GM19025 (cell line): ENCODE measurements at regions not wholly inside any gene's neighbourhood (a gene's known extent, or its start where the extent isn't known, plus 50 kb on each side); places are given as distances from the start of the nearest gene placed in this dataset.
A peak's percentile ranks its signal among the peaks of the same experiment; 100 is the strongest.
"Not testable (repeated sequence)": the region's sequence is repeated elsewhere in the genome, so short reads cannot be mapped to it uniquely, and the experiment has no call there.

Experiments
- ATAC-seq: cut with Tn5 transposase; IDR thresholded peaks from one replicate; pipeline ENCODE4 v1.9.1; 2021; ENCODE audit warnings: mild to moderate bottlenecking, low read depth, moderate library complexity; ENCODE audit not compliant: unreplicated experiment

DNA sequence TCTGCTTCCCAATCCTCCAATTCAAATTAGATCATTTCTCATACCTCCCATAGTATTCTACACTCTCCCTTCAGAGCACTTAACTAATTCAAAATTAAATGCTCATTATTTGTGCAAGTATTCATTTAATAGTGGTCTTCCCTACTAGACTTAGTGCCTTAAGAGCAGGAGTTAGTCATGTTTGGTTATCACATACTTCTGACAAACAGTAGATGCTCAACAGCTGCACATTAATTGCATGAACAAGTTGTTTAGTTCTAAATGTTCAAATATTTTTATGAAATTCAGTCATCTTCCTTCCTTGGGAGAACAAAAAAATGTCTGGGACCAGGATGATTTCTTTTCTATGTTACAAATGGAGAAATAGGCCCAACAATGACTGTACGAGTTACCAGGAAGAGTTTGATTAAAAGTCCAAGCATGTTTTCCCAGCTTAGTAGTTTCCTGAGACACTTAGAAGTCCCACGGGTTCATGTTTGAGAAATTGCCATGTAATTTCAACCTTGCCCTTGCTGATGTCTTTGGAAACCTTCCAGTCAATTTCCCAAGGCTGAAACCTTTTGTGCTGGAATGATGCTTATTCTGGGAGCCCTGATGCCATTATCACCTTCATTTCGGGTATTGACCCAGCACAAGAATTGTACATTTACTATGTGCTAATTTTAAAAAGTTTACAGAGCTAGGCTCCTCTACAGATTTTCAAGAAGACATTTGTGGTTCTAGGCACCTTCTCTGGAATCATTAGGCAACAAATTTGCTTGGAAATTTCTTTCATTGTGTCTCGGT, 437.9 kb upstream of the PLXNA2 start:
- ATAC-seq = no peak

DNA sequence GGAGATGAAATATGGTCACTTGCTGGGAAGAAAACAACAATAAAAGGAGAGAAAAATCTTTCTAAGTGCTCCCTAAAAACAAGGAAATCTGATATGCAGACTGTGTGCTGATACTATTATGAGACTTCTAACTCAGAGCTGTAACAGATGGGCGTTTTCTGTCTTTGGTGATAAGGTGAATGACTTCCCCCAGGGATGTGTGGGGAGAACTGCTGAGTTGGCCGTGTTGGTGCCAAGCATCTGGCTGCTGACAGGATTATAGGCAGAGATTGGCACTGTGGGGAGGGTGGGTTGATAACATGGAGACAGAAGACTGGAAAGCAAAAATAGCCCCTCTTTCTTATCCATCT, 438.5 kb upstream of the PLXNA2 start:
- no peak for ATAC-seq

DNA sequence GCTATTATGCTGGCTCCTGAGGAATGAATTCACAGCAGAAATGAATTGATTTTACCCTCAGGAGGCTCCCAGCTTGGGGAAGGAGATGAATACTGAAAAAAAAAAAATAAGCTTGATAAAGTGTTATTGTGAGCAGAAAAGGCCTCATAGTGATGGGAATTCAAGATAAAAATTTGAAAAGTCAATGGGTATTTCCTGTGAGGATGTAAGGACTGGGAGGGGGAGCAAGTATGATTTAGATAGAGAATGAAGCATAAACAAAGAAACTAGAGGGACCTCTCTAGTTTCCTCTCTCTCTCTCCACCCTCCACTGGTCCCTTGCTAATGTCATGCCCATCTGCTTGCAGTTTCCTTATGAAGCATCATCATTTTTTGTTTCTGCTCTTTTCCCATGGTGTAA, 439.0 kb upstream of the PLXNA2 start:
- ATAC-seq = no peak

DNA sequence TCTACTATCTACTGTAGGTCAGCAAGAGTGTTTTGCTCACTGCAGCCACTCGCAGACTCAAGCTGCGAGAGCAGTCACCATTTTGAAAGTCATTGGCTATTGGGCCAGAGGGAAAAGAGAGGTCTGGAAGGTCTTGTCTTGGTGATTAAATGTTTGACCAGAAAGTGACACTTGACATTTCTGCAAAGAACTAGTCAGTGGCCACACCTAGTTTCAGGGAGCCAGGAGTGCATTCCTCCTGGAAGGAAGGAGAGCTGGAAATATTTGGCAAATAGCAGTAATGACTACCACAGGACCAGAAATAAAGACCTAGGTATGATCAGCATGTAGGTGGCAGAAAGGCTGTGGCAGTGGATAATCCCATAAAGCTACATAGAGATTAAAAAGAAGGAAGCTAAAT, 440.0 kb upstream of the PLXNA2 start:
- ATAC-seq = no peak

DNA sequence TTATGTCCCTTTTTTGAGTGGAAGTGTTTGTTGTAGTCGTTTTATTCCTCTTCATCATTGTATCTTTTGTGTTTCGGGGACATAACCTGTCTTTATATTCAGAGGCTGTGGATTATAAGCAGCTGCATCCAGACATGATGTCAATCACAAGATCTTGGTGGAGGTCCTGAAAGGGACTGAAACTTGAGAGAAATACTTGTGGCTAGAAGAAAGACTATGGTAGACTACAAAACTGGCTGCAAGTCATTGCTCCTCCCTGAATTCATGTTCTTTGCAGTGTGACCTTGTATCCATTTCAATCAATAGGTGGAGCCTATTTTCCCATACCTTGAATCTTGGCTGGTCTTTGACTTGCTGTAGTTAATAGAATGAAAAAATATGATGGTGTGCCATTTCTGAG, 442.4 kb upstream of the PLXNA2 start:
- ATAC-seq = no peak

DNA sequence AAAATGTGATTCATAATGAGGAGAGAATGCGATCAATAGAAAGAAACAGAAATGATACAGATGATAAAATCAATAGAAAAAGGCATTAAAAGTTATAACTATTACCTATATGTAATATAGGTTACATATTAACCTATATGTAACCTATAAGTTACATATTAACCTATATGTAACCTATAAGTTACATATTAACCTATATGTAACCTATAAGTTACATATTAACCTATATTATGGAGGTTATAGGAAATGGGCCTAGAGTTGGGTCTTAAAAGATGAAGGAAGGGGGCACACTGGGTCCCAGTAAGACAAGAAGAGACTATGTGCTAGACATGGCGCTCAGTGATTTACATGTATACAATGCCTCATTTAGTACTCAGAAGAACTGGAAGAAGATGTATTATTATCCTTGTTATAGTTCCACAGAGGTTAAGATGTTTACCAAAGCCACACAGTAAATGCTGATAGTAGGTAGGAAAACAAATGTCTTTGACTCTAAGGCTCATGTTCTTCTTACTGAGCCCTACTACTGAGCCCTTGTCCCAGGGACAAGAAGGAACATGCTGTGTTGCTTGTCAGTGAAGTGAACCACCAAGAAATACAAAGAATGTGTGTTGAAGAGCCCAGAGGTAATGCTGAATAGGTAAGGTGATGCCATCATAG, 444.6 kb upstream of the PLXNA2 start:
- ATAC-seq = no peak

DNA sequence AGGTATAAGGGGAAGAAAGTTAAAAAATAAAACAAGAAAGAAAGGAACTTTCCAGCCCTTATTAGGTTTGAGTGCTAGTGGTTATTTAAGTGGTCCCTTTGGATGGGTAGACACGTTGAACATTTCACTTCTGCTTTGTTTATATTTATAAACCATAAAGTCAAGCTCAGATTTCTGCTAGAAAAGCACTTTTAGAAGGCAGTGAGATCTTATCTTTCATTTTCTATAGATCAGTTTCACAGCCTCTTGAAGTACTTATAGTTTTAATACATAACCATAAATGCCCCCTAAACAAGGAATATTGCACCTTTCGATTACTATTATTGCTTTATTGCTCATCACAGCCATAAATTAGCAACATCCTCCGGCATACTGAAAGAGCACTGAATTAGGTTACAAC, 446.8 kb upstream of the PLXNA2 start:
- no peak for ATAC-seq

DNA sequence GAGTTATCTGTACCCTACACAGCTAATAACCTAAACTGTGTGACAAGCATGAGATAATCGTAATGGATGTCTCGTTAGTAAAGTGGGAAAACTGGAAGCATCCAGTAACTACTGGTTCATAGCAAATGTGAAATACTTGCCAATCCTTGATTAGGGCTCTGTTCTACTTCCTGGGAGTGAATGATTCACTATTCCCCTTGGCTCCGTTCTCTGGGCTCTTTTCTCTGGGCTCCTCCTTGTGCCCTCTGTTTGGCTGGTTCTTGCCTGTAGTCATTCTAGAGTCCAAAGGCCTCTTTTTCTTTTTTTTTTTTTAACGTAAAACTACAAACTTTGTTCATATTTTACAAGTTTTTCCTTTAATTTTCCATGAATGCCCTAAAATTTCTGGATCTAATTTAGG, 465.8 kb upstream of the PLXNA2 start:
- no peak for ATAC-seq

DNA sequence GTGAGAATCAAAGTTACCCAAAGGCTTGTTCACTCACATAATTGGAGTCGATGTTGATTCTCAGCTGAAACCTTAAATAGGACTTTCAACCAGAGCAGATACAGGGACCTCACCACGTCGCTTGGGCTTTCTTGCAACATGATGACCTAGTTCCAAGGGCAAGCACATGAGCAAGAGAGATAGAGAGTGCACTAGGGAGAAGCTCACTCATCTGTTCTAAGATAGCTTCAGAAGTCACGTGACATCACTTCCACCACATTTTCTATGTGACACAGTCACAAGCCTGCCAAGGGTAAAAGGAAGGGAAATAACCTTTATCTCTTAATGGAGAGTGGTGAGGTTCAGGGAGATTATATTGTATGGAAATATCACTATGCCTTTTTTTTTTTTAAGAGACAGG, 470.1 kb upstream of the PLXNA2 start:
- ATAC-seq = no peak

DNA sequence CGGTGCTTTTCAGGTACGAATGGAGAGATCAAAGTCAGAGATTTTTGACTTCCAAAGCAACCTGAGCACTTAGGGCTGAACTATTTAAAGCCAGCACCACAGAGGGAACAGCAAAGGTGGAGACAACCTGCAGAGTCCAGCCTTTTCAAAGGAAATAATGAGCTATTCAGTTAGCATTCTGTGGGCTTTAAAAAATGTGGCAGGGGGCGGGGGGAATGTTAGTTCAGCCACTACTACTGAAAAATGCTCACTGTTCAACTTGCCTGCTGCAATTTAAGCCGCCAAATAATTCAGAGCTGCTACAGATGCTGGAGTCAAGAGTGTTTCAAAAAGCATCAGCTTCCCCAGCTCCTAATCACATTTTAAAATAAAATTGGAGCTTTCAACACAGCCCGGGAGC, 473.3 kb upstream of the PLXNA2 start:
- no peak for ATAC-seq

DNA sequence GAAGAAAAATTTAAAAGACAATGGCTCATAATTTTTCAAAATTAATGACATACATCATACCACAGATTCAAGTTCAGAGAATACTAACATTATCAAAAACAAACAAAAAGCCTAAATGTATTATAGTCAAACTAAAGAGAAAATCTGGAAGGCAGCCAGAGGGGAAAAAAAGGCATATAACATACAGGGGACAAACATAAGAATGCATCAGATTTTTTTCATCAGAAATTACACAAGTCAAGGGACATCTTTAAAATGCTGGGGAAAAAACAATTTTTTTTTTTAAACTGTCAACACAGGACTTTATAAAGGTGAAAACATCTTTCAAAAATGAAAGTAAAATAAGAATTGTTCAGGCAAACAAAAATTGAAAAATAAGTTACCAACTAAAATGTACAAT, 478.4 kb upstream of the PLXNA2 start:
- no peak for ATAC-seq

DNA sequence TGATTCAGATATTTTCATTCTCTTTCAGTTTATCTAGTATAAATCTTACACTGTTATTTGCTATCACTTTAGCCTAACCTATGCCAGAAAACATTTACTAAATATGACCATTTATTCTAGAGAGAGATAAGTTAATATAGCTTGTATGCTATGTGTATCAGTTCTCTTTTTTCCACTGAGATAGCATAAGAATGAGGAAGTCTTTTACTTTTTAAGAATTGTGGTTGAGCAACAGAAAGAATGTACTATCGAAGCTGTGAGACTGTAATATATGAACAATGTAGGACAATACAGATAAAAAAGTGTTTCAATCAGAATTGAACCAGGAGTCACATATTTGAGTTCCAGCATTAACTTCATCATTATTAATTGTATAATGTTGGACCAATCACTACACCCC, 479.9 kb upstream of the PLXNA2 start:
- no peak for ATAC-seq

DNA sequence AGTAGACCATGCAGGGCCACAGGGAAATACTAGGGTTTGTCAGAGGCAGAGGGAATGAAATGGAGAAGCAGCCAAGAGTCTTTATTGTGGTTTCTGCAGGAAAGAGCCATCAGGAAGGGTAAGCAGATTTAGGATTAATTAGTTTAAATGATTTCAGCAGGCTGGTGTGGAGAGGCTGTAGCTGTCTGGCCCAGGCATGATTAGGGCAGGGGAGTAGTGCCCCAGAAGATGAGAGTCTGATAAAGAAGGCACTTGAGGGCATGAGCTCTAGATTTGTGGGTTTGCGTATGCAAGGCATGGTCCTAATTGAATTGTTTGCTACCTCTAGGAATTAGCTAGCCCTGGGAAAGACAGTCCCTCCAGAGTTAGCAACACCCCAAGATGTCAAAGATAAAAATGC, 484.6 kb upstream of the PLXNA2 start:
- no peak for ATAC-seq

DNA sequence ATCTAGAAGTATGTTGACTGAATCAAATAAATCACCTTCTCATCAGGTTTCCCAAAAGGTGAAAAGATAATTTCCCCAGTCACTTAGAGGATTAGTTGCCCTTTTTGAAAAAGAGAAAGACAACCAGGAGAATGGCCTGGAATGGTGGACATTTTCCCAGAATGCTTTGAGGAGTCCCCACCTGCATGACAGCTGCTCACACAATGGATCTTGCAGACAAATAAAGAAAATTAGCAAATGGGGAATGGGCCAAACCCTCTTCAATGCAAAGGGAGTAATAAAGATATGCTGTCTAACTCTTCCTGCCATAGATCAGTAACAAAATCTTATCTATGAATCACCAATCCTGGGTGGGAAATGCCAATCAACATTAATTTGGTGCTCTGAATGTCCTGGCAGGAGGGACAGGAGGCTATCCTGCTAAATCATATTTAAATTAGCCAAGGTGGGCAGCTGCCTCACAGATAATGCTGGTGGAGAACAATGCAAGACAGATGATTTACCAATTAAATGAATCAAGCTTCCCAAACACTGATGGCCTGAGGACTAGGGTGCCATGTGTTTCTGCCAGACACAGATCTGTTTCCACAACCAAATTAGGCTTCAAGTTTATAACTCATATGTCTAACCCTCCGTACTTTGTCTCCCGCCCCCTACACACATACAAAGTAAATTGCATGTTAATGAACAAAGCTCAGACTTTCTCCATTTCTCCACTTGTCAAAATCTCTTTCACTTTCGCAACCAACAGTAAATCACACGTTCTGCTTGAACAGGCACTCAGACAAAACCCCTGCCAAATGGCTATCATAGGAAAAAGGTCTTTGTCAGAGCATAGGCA, 488.0 kb upstream of the PLXNA2 start:
- ATAC-seq = peak; percentile 88

DNA sequence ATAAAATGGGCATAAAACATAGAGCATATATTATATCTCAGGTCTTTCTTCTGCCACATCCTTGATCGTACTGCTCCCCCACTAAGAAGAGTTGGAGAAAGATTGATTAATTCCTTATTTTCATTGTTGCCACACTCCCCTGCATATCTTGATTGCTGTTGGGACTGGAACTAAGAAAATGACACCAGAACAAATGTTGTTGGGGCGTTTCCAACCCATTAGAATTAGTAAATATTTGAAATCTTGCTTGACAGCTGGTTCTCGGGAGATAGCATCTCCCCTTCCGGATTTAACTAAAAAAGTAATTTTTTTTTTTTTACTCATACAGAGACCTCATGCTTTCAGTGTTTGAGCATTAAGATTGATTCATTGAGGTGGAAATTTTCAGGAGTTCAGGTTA, 493.0 kb upstream of the PLXNA2 start:
- no peak for ATAC-seq

DNA sequence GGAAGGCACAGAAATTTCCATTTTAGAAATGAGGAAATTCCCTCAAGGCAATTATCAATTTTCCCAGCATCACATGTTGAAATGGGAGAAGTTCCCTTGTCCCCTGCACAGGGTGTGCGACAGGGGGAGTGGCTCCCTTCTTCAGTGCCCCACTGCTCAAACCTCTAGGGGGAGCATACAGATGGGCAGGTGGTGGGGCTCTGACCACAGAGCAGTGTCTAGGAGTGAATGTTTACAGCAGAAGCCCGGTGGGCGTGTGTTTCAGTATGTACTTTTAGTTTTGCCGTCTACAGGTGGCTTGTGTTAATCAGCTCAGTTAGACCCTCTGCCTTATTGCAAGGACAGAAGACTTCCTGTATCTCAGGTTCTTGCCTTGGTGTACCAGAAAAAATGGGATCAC, 493.7 kb upstream of the PLXNA2 start:
- no peak for ATAC-seq

DNA sequence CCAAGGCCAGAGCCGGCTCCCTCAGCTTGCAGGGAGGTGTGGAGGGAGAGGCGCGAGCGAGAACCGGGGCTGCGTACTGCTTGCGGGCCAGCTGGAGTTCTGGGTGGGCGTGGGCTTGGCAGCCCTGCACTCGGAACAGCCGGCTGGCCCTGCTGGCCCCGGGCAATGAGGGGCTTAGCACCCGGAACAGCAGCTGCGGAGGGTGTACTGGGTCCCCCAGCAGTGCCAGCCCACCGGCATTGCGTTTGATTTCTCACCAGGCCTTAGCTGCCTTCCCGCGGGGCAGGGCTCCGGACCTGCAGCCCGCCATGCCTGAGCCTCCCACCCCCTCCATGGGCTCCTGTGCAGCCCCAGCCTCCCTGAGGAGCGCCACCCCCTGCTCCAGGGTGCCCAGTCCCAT, 495.5 kb upstream of the PLXNA2 start:
- ATAC-seq = not testable (repeated sequence)

DNA sequence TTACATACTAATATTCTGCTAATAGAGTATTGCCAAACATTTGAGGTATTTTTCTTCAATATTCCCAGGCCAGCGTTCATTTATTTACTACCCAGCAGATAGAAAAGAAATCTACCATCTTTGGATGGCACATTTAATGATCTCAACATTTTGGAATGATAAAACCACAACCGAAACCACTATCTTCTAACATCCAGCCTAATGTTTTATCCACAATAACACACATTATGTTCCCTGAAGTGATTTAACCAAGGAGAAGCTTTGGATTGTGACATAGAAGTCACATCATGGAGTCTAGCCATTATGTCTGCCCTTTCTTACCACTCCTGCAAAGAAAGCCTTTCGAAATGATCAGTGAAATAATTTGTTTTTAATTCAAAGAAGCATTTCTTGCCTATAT, 497.1 kb upstream of the PLXNA2 start:
- no peak for ATAC-seq

DNA sequence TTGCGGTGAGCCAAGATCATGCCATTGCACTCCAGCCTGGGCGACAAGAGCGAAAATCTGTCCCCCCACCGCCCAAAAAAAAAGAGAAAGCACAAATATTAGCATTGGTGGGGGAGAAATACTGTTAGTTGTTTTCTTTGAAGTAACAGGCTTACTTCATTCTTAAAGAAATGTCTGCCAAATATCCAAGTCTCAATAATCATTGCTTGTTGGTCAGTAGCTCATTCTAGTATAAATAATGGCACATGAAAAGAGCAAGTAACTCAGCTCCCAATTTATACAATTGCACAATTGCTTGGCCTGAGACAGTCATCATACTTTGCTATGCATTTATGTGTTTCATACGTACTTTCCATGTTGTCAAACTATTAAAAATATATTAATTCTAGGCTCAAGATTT, 499.2 kb upstream of the PLXNA2 start:
- ATAC-seq = no peak

DNA sequence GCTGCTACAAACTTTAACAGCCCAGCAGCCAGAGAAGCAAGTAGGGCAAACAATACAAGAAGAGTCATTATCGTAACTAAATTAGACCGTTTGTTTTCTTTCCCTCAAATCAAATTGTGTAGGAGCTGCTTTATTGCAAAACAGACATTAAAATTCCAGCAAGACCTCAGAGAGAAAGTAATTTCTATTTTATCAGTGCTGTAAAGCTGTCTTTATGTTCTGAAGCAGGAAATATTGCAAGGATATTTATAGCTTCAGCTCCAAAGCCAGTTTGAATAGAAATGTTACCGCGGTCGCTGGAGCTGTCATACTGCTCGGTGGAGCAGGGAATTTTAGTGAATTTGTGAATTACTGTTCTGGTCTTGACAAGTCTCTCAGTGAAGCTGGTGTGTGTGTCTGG, 503.8 kb upstream of the PLXNA2 start:
- ATAC-seq = no peak

DNA sequence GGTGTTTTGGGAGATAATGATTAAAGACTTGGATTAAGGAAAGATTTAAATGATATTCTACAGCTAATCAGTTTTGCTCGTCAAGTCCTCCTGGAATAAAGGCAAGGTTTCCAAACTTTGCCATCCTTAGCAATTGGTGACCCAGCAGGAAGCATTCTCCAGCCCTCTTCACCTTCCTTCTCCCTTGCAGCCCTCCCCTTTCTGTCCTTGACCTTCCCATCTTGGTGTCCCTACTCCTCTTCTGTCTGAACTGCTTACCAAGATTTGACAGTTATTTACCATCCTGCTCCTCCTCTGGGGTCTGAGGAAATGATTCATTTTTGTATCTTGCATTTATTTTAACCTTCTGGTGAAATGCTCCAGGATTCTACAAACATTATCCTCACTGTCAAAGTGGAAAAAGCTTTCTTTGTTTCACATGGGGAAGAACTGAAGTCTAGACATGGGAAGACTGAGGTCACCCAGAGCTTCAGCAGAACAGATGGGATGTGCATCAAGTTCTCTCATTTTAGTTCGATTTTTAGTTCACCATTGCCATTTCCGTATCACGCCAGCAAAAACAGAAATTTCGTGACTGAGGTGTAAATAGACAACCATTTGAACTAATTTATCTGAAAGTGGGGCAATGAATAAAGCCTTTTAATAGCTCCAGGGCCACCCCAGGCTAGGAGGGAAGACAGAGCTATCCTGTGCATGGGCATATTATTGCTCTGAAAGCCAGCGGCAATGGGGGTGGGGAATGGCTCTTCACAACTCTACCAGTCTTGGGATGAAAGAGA, 504.4 kb upstream of the PLXNA2 start:
- ATAC-seq = no peak
